Esophagus squamous epithelium (tissue), 5 donors: ENCODE measurements at regions not wholly inside any gene's neighbourhood (a gene's known extent, or its start where the extent isn't known, plus 50 kb on each side); places are given as distances from the start of the nearest gene placed in this dataset.

Experiments
- DNase-seq: peaks from one replicate; lab custom pipeline; 2025; lab: John Stamatoyannopoulos, UW
- H3K27ac ChIP-seq, 4 donors: fragments of 200-600 bp; sonication (generic); one replicate each; pipeline ENCODE4 v1.5.1; 2016 to 2019; ENCODE audit warnings: mild to moderate bottlenecking in 1 of 4
- H3K27me3 ChIP-seq, 4 donors: fragments of 200-600 bp; sonication (generic); 1 replicate in 3 of 4; 2 replicates in 1 of 4; pipeline versions ENCODE4 v1.5.1 to v1.6.0; 2017 to 2021; ENCODE audit warnings: antibody characterized with exemption in 1 of 4
- H3K36me3 ChIP-seq, 3 donors: fragments of 200-600 bp; sonication (generic); one replicate each; pipeline ENCODE4 v1.5.1; 2016 to 2019
- H3K4me1 ChIP-seq, 3 donors: fragments of 200-600 bp; sonication (generic); one replicate each; pipeline ENCODE4 v1.5.1; 2017 to 2019
- H3K4me3 ChIP-seq, 4 donors: fragments of 200-600 bp; sonication (generic); 1 replicate in 3 of 4; 2 replicates in 1 of 4; pipeline ENCODE4 v1.5.1; 2016 to 2019; ENCODE audit warnings: mild to moderate bottlenecking in 2 of 4, moderate library complexity in 1 of 4
- H3K9me3 ChIP-seq, 3 donors: fragments of 200-600 bp; sonication (generic); one replicate each; pipeline ENCODE4 v1.5.1; 2016 to 2019
- POLR2A ChIP-seq, 4 donors: fragments of 450-650 bp; IDR thresholded peaks; one replicate each; pipeline ENCODE4 v1.6.1; 2017; ENCODE audit warnings: antibody characterized with exemption in 4 of 4, mild to moderate bottlenecking in 4 of 4, moderate library complexity in 3 of 4
- WGBS, 2 donors: methylation state at CpG; one replicate each; pipeline ENCODE4 v1.1.5; 2018; 5-methylcytosine and 5-hydroxymethylcytosine counted together
- intact Hi-C: fragments of 100-400 bp; cut with DNase I; formaldehyde crosslinking; loops from one replicate; pipeline ENCODE4 v1.15.0; 2022
- TF ChIP-seq, protein P1 (sequence below), 6 experiments: fragments of 450-650 bp in 4 of 6; fragments of 200-600 bp in 2 of 6; sonication (generic) in 2 of 6; IDR thresholded peaks; one replicate each; pipeline ENCODE4 v1.5.1; 2016 to 2019; ENCODE audit warnings: antibody characterized with exemption in 6 of 6, mild to moderate bottlenecking in 4 of 6, moderate library complexity in 4 of 6
- donor health status: DM: yes; HTN: yes; CAD: no.

DNA sequence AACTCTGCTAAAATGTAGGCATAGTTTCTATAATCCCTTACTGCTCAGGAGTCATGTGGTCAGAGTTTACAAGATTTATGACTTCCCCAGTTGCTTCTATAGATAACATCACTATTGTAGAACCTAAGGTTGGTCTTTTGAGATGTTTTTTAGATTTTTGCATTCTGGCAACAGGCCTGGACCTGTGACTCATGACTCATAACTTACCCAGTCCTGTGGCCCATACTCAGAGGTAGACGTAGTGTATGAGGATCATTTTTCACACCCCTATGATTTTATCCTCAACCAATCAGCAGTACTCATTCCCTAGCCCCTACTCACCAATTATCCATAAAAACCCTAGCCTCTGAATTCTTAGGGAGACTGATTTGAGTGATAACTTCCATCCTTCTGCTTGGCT, 384.4 kb upstream of the DDI1 start:
- Histone ChIP-seq H3K4me3 (no peak overlapping the region), H3K27ac (no peak overlapping the region), H3K36me3 (no peaks in the 10 kb centered on the region), H3K4me1 (no peaks in the 10 kb centered on the region), H3K9me3 (peaks cover 0 to 3% (median 0%) of the 10 kb centered on the region in 3 donors), H3K27me3 (no peaks in the 10 kb centered on the region)
- no peak for TF ChIP-seq POLR2A (IDR thresholded peaks at IDR 0.05)
- TF ChIP-seq, protein P1, sequence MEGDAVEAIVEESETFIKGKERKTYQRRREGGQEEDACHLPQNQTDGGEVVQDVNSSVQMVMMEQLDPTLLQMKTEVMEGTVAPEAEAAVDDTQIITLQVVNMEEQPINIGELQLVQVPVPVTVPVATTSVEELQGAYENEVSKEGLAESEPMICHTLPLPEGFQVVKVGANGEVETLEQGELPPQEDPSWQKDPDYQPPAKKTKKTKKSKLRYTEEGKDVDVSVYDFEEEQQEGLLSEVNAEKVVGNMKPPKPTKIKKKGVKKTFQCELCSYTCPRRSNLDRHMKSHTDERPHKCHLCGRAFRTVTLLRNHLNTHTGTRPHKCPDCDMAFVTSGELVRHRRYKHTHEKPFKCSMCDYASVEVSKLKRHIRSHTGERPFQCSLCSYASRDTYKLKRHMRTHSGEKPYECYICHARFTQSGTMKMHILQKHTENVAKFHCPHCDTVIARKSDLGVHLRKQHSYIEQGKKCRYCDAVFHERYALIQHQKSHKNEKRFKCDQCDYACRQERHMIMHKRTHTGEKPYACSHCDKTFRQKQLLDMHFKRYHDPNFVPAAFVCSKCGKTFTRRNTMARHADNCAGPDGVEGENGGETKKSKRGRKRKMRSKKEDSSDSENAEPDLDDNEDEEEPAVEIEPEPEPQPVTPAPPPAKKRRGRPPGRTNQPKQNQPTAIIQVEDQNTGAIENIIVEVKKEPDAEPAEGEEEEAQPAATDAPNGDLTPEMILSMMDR (IDR thresholded peaks at IDR 0.05) = no peak
- no peak for DNase-seq
- intact Hi-C loops = no loop called here
- WGBS, 2 donors = 23 to 38% methylated on average over 1 of the region's 1 CpG

DNA sequence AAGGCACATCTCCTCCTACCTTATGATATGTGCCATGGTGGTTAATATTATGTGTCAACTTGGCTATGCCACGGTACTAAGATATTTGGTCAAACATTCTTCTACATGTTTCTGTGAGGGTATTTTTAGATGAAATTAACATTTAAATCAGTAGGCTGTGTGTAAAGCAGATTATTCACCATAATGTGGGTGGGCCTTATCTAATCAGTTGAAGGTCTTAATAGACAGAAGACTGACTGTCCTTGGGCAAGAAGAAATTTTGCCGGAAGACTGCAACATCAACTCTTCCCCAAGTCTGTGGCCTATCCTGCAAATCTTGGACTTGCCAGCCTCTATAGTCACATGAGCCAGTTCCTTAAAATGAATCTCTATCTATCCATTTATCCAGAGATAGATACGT, 380.1 kb upstream of the DDI1 start:
- H3K27ac ChIP-seq = no peak overlapping the region
- no peaks in the 10 kb centered on the region for H3K4me1 ChIP-seq
- no peaks in the 10 kb centered on the region for H3K27me3 ChIP-seq
- DNase-seq = no peak
- TF ChIP-seq POLR2A (IDR thresholded peaks at IDR 0.05) = no peak
- TF ChIP-seq, protein P1 (IDR thresholded peaks at IDR 0.05) = no peak
- H3K9me3 ChIP-seq = peaks cover 0 to 3% (median 0%) of the 10 kb centered on the region in 3 donors
- no peak overlapping the region for H3K4me3 ChIP-seq
- intact Hi-C loops = no loop called here
- H3K36me3 ChIP-seq = no peaks in the 10 kb centered on the region
- 87% methylated on average over 3 of the region's 3 CpGs for WGBS, 2 donors

DNA sequence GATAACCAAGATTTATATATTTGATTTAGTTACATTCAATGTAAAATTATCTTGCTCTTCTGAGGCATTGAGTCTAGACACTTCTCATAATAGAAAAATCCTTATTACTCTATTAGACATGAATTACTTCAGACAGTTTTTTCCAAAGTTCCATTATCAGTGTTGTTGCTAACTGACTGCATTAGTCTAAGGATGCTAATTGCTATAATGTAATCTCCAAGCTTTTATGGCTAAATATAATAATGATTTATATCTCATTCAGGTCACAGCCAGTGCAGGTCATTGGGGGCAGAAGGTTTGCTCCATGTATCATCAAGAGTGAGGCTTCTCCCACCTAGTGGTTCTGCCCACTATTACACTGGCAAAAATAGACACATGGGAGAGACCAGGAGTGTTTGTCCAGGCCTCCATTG, 377.2 kb upstream of the DDI1 start:
- TF ChIP-seq, protein P1 (IDR thresholded peaks at IDR 0.05) = no peak
- TF ChIP-seq POLR2A (IDR thresholded peaks at IDR 0.05) = no peak
- Histone ChIP-seq H3K4me1 (no peaks in the 10 kb centered on the region), H3K27me3 (no peaks in the 10 kb centered on the region), H3K4me3 (no peak overlapping the region), H3K36me3 (no peaks in the 10 kb centered on the region), H3K9me3 (no peaks in the 10 kb centered on the region), H3K27ac (no peak overlapping the region)
- intact Hi-C loops = no loop called here
- no peak for DNase-seq

- Histone ChIP-seq H3K36me3 (no peaks in the 10 kb centered on the region), H3K9me3 (no peaks in the 10 kb centered on the region), H3K27ac (no peak overlapping the region), H3K4me3 (no peak overlapping the region), H3K4me1 (no peaks in the 10 kb centered on the region), H3K27me3 (no peaks in the 10 kb centered on the region)
- intact Hi-C loops = no loop called here
- no peak for DNase-seq
- no peak for TF ChIP-seq POLR2A (IDR thresholded peaks at IDR 0.05)
- TF ChIP-seq, protein P1 (IDR thresholded peaks at IDR 0.05) = no peak
Observed at GRCh38 chr11:103659743-103660142, 376.7 kb upstream of the DDI1 start.

- no peaks in the 10 kb centered on the region for H3K36me3 ChIP-seq
- no peak overlapping the region for H3K27ac ChIP-seq
- H3K4me1 ChIP-seq = no peaks in the 10 kb centered on the region
- H3K27me3 ChIP-seq = no peaks in the 10 kb centered on the region
- no peak for TF ChIP-seq POLR2A (IDR thresholded peaks at IDR 0.05)
- TF ChIP-seq, protein P1 (IDR thresholded peaks at IDR 0.05) = no peak
- DNase-seq = no peak
- no peak overlapping the region for H3K4me3 ChIP-seq
- H3K9me3 ChIP-seq = no peaks in the 10 kb centered on the region
- intact Hi-C loops = no loop called here
Observed at GRCh38 chr11:103661185-103661584, 375.3 kb upstream of the DDI1 start.
